SK-N-SH (cell line): ENCODE measurements at regions not wholly inside any gene's neighbourhood (a gene's known extent, or its start where the extent isn't known, plus 50 kb on each side); places are given as distances from the start of the nearest gene placed in this dataset.

Source experiments
- CTCF ChIA-PET: fragments of 300-600, 350-600 bp; formaldehyde crosslinking; extraction: SDS; loops from one replicate; lab custom pipeline; 2021; lab: Yijun Ruan, JAX
- POLR2A ChIA-PET: fragments of 350-600 bp; sonication (Branson Sonifier 250); formaldehyde crosslinking; extraction: SDS; loops from one replicate; lab custom pipeline; 2020; ENCODE audit warnings: antibody characterized with exemption, inconsistent platforms; lab: Yijun Ruan, JAX
- DNase-seq: peaks from one replicate; pipeline ENCODE4 v3.0.0; 2012
- H2AFZ ChIP-seq: fragments of 200-600 bp; sonication (generic); 2 replicates; pipeline ENCODE4 v1.8.1; 2016; ENCODE audit warnings: antibody characterized with exemption, mild to moderate bottlenecking, low read depth
- H3F3A ChIP-seq: fragments of 200-600 bp; sonication (generic); replicated peaks from 2 replicates; pipeline ENCODE3; 2016; ENCODE audit warnings: antibody characterized with exemption, mild to moderate bottlenecking; ENCODE audit not compliant: insufficient read depth
- H3K27ac ChIP-seq, 2 experiments: fragments of 200-500 bp in 1 of 2; fragments of 200-600 bp in 1 of 2; sonication (Bioruptor generic) in 1 of 2; sonication (generic), shearing (Covaris generic) in 1 of 2; 2 replicates each; pipeline versions ENCODE4 v1.5.1 to v1.6.1; 2014 to 2016; ENCODE audit warnings: low read depth in 2 of 2, inconsistent platforms in 1 of 2, low read length in 1 of 2, mild to moderate bottlenecking in 1 of 2, mixed read lengths in 1 of 2
- H3K27me3 ChIP-seq: fragments of 200-600 bp; sonication (generic), shearing (Covaris generic); 2 replicates; pipeline ENCODE4 v1.6.1; 2016; ENCODE audit warnings: mixed run types; ENCODE audit not compliant: insufficient read depth
- H3K36me3 ChIP-seq, 2 experiments: fragments of 200-500 bp in 1 of 2; fragments of 200-600 bp in 1 of 2; sonication (Bioruptor generic) in 1 of 2; sonication (generic) in 1 of 2; replicated peaks in 1 of 2; 2 replicates each; pipeline versions ENCODE3 to v1.5.1; 2014 to 2016; ENCODE audit warnings: low read length in 1 of 2, mild to moderate bottlenecking in 1 of 2; ENCODE audit not compliant: insufficient read depth in 2 of 2, control insufficient read depth in 1 of 2
- H3K4me1 ChIP-seq, 2 experiments: fragments of 200-500 bp in 1 of 2; fragments of 200-600 bp in 1 of 2; sonication (Bioruptor generic) in 1 of 2; sonication (generic), shearing (Covaris generic) in 1 of 2; 2 replicates each; pipeline versions ENCODE4 v1.5.1 to v1.6.1; 2014 to 2016; ENCODE audit warnings: low read depth in 1 of 2, low read length in 1 of 2, mixed run types in 1 of 2; ENCODE audit not compliant: insufficient read depth in 2 of 2, control insufficient read depth in 1 of 2
- H3K4me2 ChIP-seq: fragments of 200-600 bp; sonication (generic), shearing (Covaris generic); 2 replicates; pipeline ENCODE4 v1.6.1; 2017; ENCODE audit warnings: mixed run types
- H3K4me3 ChIP-seq, 2 experiments: fragments of 200-500 bp in 1 of 2; fragments of 200-600 bp in 1 of 2; sonication (Bioruptor generic) in 1 of 2; sonication (generic), shearing (Covaris generic) in 1 of 2; 2 replicates each; pipeline versions ENCODE4 v1.5.1 to v1.8.1; 2014 to 2016; ENCODE audit warnings: low read depth in 2 of 2, inconsistent platforms in 1 of 2, low read length in 1 of 2, mild to moderate bottlenecking in 1 of 2, mixed read lengths in 1 of 2, moderate library complexity in 1 of 2
- H3K79me2 ChIP-seq: fragments of 200-600 bp; sonication (generic); 2 replicates; pipeline ENCODE4 v1.8.1; 2017; ENCODE audit warnings: mild to moderate bottlenecking; ENCODE audit not compliant: insufficient read depth
- H3K9ac ChIP-seq: fragments of 200-600 bp; sonication (generic); 2 replicates; pipeline ENCODE4 v1.6.1; 2017; ENCODE audit warnings: mixed run types
- H3K9me2 ChIP-seq: fragments of 200-600 bp; sonication (generic); 2 replicates; pipeline ENCODE4 v1.6.1; 2017; ENCODE audit warnings: mixed run types
- H3K9me3 ChIP-seq: fragments of 200-600 bp; sonication (generic); 2 replicates; pipeline ENCODE4 v1.6.1; 2017; ENCODE audit warnings: mixed run types, mild to moderate bottlenecking, moderate library complexity
- H4K20me1 ChIP-seq: fragments of 200-600 bp; sonication (generic); 2 replicates; pipeline ENCODE4 v1.6.1; 2017; ENCODE audit warnings: mild to moderate bottlenecking, mixed run types; ENCODE audit not compliant: insufficient read depth
- CHD2 ChIP-seq: fragments of 150-350 bp; IDR thresholded peaks from 2 replicates; pipeline ENCODE4 v1.6.1; 2018; ENCODE audit warnings: low read length; ENCODE audit not compliant: partially characterized antibody
- EP300 ChIP-seq, 2 experiments: IDR thresholded peaks; 2 replicates each; pipeline versions ENCODE4 v1.4.0 to v1.6.1; 2012; ENCODE audit warnings: borderline replicate concordance in 1 of 2, low read depth in 1 of 2, low read length in 1 of 2
- FOXJ3 ChIP-seq: sonication (generic); formaldehyde crosslinking; IDR thresholded peaks from 2 replicates; pipeline ENCODE4 v1.5.1; 2020; ENCODE audit warnings: mild to moderate bottlenecking, missing genetic modification reagents
- FOXM1 ChIP-seq: IDR thresholded peaks from 2 replicates; pipeline ENCODE4 v1.4.0; 2012; ENCODE audit warnings: low read depth, mild to moderate bottlenecking
- GABPA ChIP-seq: IDR thresholded peaks from 2 replicates; pipeline ENCODE4 v1.4.0; 2012; ENCODE audit warnings: low read depth, mild to moderate bottlenecking
- NFIC ChIP-seq: IDR thresholded peaks from 2 replicates; pipeline ENCODE4 v1.4.0; 2012; ENCODE audit warnings: borderline replicate concordance
- RAD21 ChIP-seq: IDR thresholded peaks from 2 replicates; pipeline ENCODE4 v1.6.1; 2012; ENCODE audit warnings: mild to moderate bottlenecking, low read length
- RXRA ChIP-seq: IDR thresholded peaks from 2 replicates; pipeline ENCODE4 v1.4.0; 2012; ENCODE audit warnings: low read depth, mild to moderate bottlenecking, borderline replicate concordance
- SIN3A ChIP-seq: IDR thresholded peaks from 2 replicates; pipeline ENCODE4 v1.6.1; 2012; ENCODE audit warnings: low read depth, mild to moderate bottlenecking, low read length, moderate library complexity, borderline replicate concordance
- SMC3 ChIP-seq: IDR thresholded peaks from 2 replicates; pipeline ENCODE4 v1.6.1; 2012; ENCODE audit warnings: low read depth, low read length, improper control_type of control experiment
- TCF12 ChIP-seq: IDR thresholded peaks from 2 replicates; pipeline ENCODE4 v1.4.0; 2012
- WGBS: methylation state at CpG from one replicate; pipeline ENCODE4 v1.1.6; 2017; ENCODE audit warnings: low lambda C conversion rate; 5-methylcytosine and 5-hydroxymethylcytosine counted together
- TF ChIP-seq, protein P1 (sequence below): IDR thresholded peaks from 2 replicates; pipeline ENCODE4 v1.4.0; 2012; ENCODE audit warnings: low read depth
- TF ChIP-seq, protein P2 (sequence below): fragments of 200-600 bp; sonication (generic); IDR thresholded peaks from 2 replicates; pipeline ENCODE4 v1.6.1; 2017; ENCODE audit warnings: antibody characterized with exemption, mild to moderate bottlenecking, moderate library complexity
- TF ChIP-seq, protein P3 (sequence below): fragments of 150-350 bp; IDR thresholded peaks from 2 replicates; pipeline ENCODE4 v1.6.1; 2016; ENCODE audit warnings: mild to moderate bottlenecking, low read depth, low read length
- TF ChIP-seq, protein P4 (sequence below): IDR thresholded peaks from 2 replicates; pipeline ENCODE4 v1.6.1; 2012; ENCODE audit warnings: mild to moderate bottlenecking, low read depth, low read length, moderate library complexity
- TF ChIP-seq, protein P5 (sequence below): IDR thresholded peaks from 2 replicates; pipeline ENCODE4 v1.4.0; 2012; ENCODE audit warnings: low read depth, borderline replicate concordance
- TF ChIP-seq, protein P6 (sequence below): IDR thresholded peaks from 2 replicates; pipeline ENCODE4 v1.4.0; 2012; ENCODE audit warnings: low read depth, borderline replicate concordance

DNA sequence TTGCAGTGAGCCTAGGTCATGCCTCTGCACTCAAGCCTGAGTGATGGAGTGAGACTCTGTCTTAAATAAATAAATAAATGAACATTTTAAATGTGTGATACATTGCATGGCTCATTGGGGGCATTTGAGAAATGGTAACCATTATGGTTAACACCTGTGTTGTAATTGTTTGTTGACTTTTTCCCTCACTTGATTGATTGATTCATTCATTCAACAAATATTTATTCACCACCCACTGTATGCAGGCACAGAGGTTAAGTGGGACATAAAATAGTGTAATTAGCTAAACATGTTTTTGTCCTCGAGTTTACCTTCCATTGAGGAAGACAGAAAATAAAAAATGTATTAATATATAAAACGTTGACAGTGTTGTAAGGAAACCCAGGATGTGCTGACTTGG lies 127.1 kb upstream of the ANKRD28 start:
- no peak overlapping the region for H2AFZ ChIP-seq
- no peaks in the 10 kb centered on the region for H3K4me1 ChIP-seq
- H3K36me3 ChIP-seq, result no peaks in the 10 kb centered on the region
- DNase-seq, result no peak
- H4K20me1 ChIP-seq, result no peaks in the 10 kb centered on the region
- CTCF ChIA-PET, result no interaction called here
- no peaks in the 10 kb centered on the region for H3K79me2 ChIP-seq
- H3K27me3 ChIP-seq, result no peaks in the 10 kb centered on the region
- H3K9me2 ChIP-seq, result no peaks in the 10 kb centered on the region
- 39% methylated on average over 2 of the region's 2 CpGs for WGBS
- TF ChIP-seq, protein P1, sequence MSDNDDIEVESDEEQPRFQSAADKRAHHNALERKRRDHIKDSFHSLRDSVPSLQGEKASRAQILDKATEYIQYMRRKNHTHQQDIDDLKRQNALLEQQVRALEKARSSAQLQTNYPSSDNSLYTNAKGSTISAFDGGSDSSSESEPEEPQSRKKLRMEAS, result no peak
- TF ChIP-seq TCF12 (no peak), GABPA (no peak), SMC3 (no peak), RAD21 (no peak), CHD2 (no peak), SIN3A (no peak), RXRA (no peak), NFIC (no peak), FOXJ3 (CRISPR knock-in tag) (no peak), EP300 (IDR thresholded peaks at IDR 0.05; ENCODE audit: borderline replicate concordance in 1 of 2, low read depth in 1 of 2, low read length in 1 of 2) (no peak), FOXM1 (no peak)
- TF ChIP-seq, protein P2, sequence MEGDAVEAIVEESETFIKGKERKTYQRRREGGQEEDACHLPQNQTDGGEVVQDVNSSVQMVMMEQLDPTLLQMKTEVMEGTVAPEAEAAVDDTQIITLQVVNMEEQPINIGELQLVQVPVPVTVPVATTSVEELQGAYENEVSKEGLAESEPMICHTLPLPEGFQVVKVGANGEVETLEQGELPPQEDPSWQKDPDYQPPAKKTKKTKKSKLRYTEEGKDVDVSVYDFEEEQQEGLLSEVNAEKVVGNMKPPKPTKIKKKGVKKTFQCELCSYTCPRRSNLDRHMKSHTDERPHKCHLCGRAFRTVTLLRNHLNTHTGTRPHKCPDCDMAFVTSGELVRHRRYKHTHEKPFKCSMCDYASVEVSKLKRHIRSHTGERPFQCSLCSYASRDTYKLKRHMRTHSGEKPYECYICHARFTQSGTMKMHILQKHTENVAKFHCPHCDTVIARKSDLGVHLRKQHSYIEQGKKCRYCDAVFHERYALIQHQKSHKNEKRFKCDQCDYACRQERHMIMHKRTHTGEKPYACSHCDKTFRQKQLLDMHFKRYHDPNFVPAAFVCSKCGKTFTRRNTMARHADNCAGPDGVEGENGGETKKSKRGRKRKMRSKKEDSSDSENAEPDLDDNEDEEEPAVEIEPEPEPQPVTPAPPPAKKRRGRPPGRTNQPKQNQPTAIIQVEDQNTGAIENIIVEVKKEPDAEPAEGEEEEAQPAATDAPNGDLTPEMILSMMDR, result no peak
- TF ChIP-seq, protein P3, sequence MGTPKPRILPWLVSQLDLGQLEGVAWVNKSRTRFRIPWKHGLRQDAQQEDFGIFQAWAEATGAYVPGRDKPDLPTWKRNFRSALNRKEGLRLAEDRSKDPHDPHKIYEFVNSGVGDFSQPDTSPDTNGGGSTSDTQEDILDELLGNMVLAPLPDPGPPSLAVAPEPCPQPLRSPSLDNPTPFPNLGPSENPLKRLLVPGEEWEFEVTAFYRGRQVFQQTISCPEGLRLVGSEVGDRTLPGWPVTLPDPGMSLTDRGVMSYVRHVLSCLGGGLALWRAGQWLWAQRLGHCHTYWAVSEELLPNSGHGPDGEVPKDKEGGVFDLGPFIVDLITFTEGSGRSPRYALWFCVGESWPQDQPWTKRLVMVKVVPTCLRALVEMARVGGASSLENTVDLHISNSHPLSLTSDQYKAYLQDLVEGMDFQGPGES, result no peak
- TF ChIP-seq, protein P4, sequence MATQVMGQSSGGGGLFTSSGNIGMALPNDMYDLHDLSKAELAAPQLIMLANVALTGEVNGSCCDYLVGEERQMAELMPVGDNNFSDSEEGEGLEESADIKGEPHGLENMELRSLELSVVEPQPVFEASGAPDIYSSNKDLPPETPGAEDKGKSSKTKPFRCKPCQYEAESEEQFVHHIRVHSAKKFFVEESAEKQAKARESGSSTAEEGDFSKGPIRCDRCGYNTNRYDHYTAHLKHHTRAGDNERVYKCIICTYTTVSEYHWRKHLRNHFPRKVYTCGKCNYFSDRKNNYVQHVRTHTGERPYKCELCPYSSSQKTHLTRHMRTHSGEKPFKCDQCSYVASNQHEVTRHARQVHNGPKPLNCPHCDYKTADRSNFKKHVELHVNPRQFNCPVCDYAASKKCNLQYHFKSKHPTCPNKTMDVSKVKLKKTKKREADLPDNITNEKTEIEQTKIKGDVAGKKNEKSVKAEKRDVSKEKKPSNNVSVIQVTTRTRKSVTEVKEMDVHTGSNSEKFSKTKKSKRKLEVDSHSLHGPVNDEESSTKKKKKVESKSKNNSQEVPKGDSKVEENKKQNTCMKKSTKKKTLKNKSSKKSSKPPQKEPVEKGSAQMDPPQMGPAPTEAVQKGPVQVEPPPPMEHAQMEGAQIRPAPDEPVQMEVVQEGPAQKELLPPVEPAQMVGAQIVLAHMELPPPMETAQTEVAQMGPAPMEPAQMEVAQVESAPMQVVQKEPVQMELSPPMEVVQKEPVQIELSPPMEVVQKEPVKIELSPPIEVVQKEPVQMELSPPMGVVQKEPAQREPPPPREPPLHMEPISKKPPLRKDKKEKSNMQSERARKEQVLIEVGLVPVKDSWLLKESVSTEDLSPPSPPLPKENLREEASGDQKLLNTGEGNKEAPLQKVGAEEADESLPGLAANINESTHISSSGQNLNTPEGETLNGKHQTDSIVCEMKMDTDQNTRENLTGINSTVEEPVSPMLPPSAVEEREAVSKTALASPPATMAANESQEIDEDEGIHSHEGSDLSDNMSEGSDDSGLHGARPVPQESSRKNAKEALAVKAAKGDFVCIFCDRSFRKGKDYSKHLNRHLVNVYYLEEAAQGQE, result no peak
- TF ChIP-seq, protein P5, sequence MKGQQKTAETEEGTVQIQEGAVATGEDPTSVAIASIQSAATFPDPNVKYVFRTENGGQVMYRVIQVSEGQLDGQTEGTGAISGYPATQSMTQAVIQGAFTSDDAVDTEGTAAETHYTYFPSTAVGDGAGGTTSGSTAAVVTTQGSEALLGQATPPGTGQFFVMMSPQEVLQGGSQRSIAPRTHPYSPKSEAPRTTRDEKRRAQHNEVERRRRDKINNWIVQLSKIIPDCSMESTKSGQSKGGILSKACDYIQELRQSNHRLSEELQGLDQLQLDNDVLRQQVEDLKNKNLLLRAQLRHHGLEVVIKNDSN, result no peak
- TF ChIP-seq, protein P6, sequence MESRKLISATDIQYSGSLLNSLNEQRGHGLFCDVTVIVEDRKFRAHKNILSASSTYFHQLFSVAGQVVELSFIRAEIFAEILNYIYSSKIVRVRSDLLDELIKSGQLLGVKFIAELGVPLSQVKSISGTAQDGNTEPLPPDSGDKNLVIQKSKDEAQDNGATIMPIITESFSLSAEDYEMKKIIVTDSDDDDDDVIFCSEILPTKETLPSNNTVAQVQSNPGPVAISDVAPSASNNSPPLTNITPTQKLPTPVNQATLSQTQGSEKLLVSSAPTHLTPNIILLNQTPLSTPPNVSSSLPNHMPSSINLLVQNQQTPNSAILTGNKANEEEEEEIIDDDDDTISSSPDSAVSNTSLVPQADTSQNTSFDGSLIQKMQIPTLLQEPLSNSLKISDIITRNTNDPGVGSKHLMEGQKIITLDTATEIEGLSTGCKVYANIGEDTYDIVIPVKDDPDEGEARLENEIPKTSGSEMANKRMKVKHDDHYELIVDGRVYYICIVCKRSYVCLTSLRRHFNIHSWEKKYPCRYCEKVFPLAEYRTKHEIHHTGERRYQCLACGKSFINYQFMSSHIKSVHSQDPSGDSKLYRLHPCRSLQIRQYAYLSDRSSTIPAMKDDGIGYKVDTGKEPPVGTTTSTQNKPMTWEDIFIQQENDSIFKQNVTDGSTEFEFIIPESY, result no peak
- TF ChIP-seq, all 33 proteins: peak for 0
- POLR2A ChIA-PET, result no interaction called here
- H3F3A ChIP-seq, result no peaks in the 10 kb centered on the region
- H3K4me3 ChIP-seq, result no peak overlapping the region
- H3K4me2 ChIP-seq, result no peak overlapping the region
- H3K9me3 ChIP-seq, result no peaks in the 10 kb centered on the region
- H3K9ac ChIP-seq, result no peak overlapping the region
- no peak overlapping the region for H3K27ac ChIP-seq
